ENCODE measurements at regions not wholly inside any gene's neighbourhood (a gene's known extent, or its start where the extent isn't known, plus 50 kb on each side); places are given as distances from the start of the nearest gene placed in this dataset.
A peak's percentile ranks its signal among the peaks of the same experiment; 100 is the strongest.

DNA sequence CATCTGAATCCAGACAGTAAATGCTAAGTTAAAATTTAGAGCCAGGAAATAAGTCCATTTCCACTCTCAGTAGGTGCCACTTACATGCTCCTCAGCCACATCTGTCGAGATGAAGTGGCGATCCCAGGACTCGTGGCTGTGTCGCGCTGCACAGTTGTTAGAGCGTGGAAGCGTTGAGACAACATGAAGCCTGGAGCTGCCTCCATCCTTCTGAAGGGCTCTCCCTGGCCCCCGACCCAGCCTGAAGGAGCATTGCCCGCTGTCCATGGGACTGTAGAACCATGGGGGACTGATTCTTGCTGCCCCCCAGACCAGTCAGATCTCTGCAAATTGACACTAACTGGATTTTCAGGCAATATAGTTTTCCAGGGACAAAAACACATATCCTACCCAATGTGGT, 58.9 kb downstream of the IRX1 start:
- Histone ChIP-seq H3K4me1 (peaks cover 4% of the 10 kb centered on the region), H3K9me3 (no peaks in the 10 kb centered on the region), H3K27me3 (no peaks in the 10 kb centered on the region), H3K4me3 (no peak overlapping the region), H3K27ac (no peak overlapping the region), H3K36me3 (no peaks in the 10 kb centered on the region)
- intact Hi-C loops (cut with DNase I), result no loop called here
- DNase-seq (ENCODE audit: extremely low spot score in 2 of 2), result no peak
- TF ChIP-seq POLR2A (IDR thresholded peaks at IDR 0.05) (no peak), POLR2AphosphoS5 (IDR thresholded peaks at IDR 0.05; ENCODE audit: insufficient read depth in 1 of 2, low read depth in 1 of 2) (no peak)
- TF ChIP-seq, protein P1, sequence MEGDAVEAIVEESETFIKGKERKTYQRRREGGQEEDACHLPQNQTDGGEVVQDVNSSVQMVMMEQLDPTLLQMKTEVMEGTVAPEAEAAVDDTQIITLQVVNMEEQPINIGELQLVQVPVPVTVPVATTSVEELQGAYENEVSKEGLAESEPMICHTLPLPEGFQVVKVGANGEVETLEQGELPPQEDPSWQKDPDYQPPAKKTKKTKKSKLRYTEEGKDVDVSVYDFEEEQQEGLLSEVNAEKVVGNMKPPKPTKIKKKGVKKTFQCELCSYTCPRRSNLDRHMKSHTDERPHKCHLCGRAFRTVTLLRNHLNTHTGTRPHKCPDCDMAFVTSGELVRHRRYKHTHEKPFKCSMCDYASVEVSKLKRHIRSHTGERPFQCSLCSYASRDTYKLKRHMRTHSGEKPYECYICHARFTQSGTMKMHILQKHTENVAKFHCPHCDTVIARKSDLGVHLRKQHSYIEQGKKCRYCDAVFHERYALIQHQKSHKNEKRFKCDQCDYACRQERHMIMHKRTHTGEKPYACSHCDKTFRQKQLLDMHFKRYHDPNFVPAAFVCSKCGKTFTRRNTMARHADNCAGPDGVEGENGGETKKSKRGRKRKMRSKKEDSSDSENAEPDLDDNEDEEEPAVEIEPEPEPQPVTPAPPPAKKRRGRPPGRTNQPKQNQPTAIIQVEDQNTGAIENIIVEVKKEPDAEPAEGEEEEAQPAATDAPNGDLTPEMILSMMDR (IDR thresholded peaks at IDR 0.05), result no peak

DNA sequence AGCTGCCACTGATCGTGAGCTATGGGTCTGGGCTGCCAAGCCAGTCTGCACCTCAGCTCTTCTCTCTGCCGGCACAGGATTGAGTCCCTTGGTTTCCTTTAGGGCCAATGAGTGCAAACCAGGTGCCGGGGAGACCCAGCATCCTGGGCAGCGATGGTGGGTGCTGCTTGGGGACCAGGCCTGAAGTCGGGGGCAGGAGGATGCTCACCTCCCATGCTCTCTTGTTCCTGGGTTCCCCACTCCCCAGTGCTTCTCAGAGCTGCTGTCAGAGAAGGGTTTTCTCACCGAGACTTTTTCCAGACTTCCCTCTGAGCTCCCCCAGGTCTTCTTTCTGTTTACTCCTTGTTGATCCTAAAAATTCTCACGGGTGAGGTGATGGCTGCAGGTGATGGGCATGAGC, 61.2 kb downstream of the IRX1 start:
- peak in 1 of 2 donors; percentile 44 for DNase-seq (ENCODE audit: extremely low spot score in 2 of 2)
- H3K4me3 ChIP-seq, result no peak overlapping the region
- intact Hi-C loops (cut with DNase I), result no loop called here
- no peaks in the 10 kb centered on the region for H3K4me1 ChIP-seq
- no peaks in the 10 kb centered on the region for H3K9me3 ChIP-seq
- no peaks in the 10 kb centered on the region for H3K36me3 ChIP-seq
- H3K27ac ChIP-seq, result no peak overlapping the region
- no peaks in the 10 kb centered on the region for H3K27me3 ChIP-seq
- TF ChIP-seq POLR2A (IDR thresholded peaks at IDR 0.05) (no peak), POLR2AphosphoS5 (IDR thresholded peaks at IDR 0.05; ENCODE audit: insufficient read depth in 1 of 2, low read depth in 1 of 2) (no peak)
- TF ChIP-seq, protein P1 (IDR thresholded peaks at IDR 0.05), result no peak

- Histone ChIP-seq H3K27me3 (no peaks in the 10 kb centered on the region), H3K36me3 (no peaks in the 10 kb centered on the region), H3K27ac (no peak overlapping the region), H3K4me1 (no peaks in the 10 kb centered on the region), H3K4me3 (no peak overlapping the region), H3K9me3 (no peaks in the 10 kb centered on the region)
- TF ChIP-seq, protein P1 (IDR thresholded peaks at IDR 0.05), result no peak
- TF ChIP-seq POLR2A (IDR thresholded peaks at IDR 0.05), result no peak
- TF ChIP-seq POLR2AphosphoS5 (IDR thresholded peaks at IDR 0.05; ENCODE audit: insufficient read depth in 1 of 2, low read depth in 1 of 2), result no peak
- peak in 1 of 2 donors; percentile 64 for DNase-seq (ENCODE audit: extremely low spot score in 2 of 2)
- intact Hi-C loops (cut with DNase I), result no loop called here
Observed at GRCh38 chr5:3657364-3658022, 61.9 kb downstream of the IRX1 start.

DNA sequence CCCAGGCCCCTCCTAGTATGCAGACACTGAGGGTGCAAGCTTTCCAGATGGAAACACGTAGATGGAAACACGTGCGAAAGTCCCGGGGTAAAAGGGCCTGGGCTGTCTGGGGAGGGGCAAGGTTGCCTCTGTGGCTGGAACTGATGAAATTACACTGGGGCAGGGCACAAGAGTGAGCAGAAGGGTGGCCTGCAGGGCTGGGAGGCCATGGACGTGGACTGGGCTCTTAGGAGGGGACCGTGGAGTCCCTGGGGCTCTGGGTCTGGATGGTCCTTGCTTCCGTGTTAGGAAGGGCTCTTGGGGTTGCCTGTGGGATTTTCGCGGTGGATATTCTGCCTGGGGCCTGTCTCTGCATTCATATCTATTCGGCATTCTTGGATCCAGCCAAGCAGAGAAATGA, 63.3 kb downstream of the IRX1 start:
- intact Hi-C loops (cut with DNase I), result no loop called here
- peak in 1 of 2 donors; percentile 52 for DNase-seq (ENCODE audit: extremely low spot score in 2 of 2)
- Histone ChIP-seq H3K4me1 (no peaks in the 10 kb centered on the region), H3K9me3 (no peaks in the 10 kb centered on the region), H3K36me3 (no peaks in the 10 kb centered on the region), H3K4me3 (no peak overlapping the region), H3K27me3 (no peaks in the 10 kb centered on the region), H3K27ac (no peak overlapping the region)
- TF ChIP-seq, protein P1 (IDR thresholded peaks at IDR 0.05), result no peak
- TF ChIP-seq POLR2AphosphoS5 (IDR thresholded peaks at IDR 0.05; ENCODE audit: insufficient read depth in 1 of 2, low read depth in 1 of 2), result no peak
- no peak for TF ChIP-seq POLR2A (IDR thresholded peaks at IDR 0.05)

- peak in 1 of 2 donors; percentile 88 for DNase-seq (ENCODE audit: extremely low spot score in 2 of 2)
- intact Hi-C loops (cut with DNase I), result no loop called here
- TF ChIP-seq POLR2A (IDR thresholded peaks at IDR 0.05), result no peak
- TF ChIP-seq POLR2AphosphoS5 (IDR thresholded peaks at IDR 0.05; ENCODE audit: insufficient read depth in 1 of 2, low read depth in 1 of 2), result no peak
- TF ChIP-seq, protein P1 (IDR thresholded peaks at IDR 0.05), result no peak
- H3K36me3 ChIP-seq, result no peaks in the 10 kb centered on the region
- no peaks in the 10 kb centered on the region for H3K27me3 ChIP-seq
- H3K9me3 ChIP-seq, result no peaks in the 10 kb centered on the region
- no peak overlapping the region for H3K4me3 ChIP-seq
- no peak overlapping the region for H3K27ac ChIP-seq
- H3K4me1 ChIP-seq, result no peaks in the 10 kb centered on the region
Observed at GRCh38 chr5:3659907-3660306, 64.3 kb downstream of the IRX1 start.
